GM12892 (cell line): ENCODE measurements at regions not wholly inside any gene's neighbourhood (a gene's known extent, or its start where the extent isn't known, plus 50 kb on each side); places are given as distances from the start of the nearest gene placed in this dataset.

ENCODE experiments used
- POLR2A ChIP-seq: IDR thresholded peaks from 2 replicates; pipeline ENCODE4 v1.6.1; 2011; ENCODE audit warnings: low read depth, low read length, control low read depth
- POLR2AphosphoS5 ChIP-seq: IDR thresholded peaks from 2 replicates; pipeline ENCODE4 v1.6.1; 2011; ENCODE audit warnings: low read depth, low read length, control low read depth

DNA sequence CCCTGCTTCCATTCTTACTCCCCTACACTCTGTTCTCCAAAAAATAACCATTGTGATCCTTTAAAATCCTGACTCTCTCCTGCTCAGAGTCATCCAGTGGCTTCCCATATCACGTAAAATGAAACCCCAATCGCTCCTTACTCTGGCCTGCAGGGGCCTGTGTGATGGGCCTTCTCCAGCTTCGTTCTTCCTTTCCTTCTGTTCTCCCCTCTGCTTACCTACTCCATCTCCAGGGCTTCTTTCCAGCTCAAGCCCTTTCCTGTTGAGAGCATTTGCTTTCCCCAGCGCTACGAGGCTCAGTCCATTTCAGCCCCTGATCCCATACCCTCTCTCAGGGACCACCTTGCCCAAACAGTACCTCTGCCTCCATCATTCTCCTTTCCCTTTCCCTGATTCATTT lies 144.4 kb upstream of the ARHGAP5 start:
- TF ChIP-seq POLR2A (no peak), POLR2AphosphoS5 (no peak)
